GM12873 (cell line): ENCODE measurements at regions not wholly inside any gene's neighbourhood (a gene's known extent, or its start where the extent isn't known, plus 50 kb on each side); places are given as distances from the start of the nearest gene placed in this dataset.

Source experiments
- TF ChIP-seq, protein P1 (sequence below): IDR thresholded peaks from 2 replicates; pipeline ENCODE4 v1.5.1; 2012; ENCODE audit warnings: low read depth, mild to moderate bottlenecking, moderate library complexity, low read length, control low read depth; ENCODE audit not compliant: insufficient read depth; ENCODE audit errors: missing control alignments

DNA sequence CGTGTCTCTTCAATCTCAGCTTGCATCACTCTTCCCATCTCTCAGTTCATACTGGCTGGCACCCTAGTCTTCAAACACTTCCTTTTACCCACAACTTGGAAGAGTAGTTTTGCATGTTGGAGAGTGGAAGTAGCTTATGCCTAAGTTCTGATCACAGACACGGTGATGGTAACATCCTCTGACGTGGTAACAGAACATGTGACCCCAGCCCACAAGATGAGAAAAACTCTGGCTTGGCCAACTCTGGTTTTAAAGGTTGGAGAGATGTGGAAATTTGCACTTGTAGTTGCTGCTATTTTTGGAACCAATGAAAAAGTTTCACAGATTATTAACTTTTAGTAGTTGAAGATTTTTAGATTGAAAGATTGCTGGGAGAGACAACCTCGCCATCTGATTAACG, 155.4 kb upstream of the SLC35G4 start:
- TF ChIP-seq, protein P1, sequence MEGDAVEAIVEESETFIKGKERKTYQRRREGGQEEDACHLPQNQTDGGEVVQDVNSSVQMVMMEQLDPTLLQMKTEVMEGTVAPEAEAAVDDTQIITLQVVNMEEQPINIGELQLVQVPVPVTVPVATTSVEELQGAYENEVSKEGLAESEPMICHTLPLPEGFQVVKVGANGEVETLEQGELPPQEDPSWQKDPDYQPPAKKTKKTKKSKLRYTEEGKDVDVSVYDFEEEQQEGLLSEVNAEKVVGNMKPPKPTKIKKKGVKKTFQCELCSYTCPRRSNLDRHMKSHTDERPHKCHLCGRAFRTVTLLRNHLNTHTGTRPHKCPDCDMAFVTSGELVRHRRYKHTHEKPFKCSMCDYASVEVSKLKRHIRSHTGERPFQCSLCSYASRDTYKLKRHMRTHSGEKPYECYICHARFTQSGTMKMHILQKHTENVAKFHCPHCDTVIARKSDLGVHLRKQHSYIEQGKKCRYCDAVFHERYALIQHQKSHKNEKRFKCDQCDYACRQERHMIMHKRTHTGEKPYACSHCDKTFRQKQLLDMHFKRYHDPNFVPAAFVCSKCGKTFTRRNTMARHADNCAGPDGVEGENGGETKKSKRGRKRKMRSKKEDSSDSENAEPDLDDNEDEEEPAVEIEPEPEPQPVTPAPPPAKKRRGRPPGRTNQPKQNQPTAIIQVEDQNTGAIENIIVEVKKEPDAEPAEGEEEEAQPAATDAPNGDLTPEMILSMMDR, result no peak

DNA sequence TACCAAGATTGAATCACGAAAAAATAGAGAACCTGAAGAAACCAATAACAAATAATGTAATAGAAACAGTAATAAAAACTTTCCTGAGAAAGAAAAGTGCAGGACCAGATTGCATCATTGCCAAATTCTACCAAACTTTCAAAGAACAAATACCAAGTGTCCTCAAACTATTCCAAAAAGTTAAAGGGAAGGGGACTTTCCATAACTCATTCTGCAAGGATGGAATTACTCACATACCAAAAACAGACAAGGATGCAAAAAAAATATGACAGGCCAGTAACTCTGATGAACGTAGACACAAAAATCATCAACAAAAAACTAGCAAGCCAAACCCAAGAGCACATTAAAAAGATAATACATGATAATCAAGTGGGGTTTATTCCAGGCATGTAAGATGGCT, 172.3 kb upstream of the SLC35G4 start:
- TF ChIP-seq, protein P1, result no peak

- TF ChIP-seq, protein P1, result no peak
Measured at GRCh38 chr18:11432360-11432811, 177.0 kb upstream of the SLC35G4 start.

DNA sequence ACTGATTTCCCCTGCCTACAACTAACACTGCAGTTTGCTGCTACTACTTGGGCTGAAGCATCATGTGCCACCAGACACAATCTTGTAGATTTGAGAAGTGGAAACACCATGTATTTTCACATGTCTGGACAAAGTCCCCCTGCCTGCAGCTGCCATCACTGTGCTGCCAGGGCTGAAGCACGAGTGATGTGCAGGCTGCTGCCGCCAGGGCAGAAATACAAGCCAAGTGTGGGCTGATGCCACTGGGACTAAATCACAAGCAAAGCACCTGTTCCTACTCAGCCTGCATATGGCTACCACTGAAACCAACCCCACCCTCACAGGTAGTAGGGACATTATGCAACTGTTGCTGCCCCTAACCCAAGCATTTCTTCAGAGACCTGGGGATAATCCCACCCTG, 179.5 kb upstream of the SLC35G4 start:
- TF ChIP-seq, protein P1, result no peak

- TF ChIP-seq, protein P1, result no peak
Measured at GRCh38 chr18:11425211-11425610, 184.2 kb upstream of the SLC35G4 start.

GRCh38 chr18:11419338-11419737, 190.1 kb upstream of the SLC35G4 start:
- TF ChIP-seq, protein P1, result no peak

DNA sequence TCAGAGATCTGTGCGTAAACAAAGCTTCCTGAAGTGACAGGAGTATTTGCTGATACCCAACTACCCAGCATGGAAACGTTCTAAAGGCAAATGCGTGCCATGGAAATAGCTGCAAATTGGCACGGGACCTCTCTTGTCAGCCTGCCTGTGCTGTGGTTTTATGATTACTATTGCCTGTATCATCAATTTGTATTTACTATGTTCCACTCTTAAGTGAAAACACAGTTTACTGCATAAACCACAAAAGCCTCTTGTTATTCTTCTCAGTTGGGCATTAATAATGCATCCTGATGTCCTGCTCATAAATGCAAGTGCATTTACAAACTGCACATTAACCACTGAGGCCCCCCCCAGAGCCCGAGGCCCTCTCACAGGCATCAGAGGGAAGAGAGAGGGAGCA, 196.6 kb upstream of the SLC35G4 start:
- TF ChIP-seq, protein P1, result no peak
